ENCODE measurements at regions not wholly inside any gene's neighbourhood (a gene's known extent, or its start where the extent isn't known, plus 50 kb on each side); places are given as distances from the start of the nearest gene placed in this dataset.

GRCh38 chr13:99636306-99636705 lies 135.0 kb downstream of the TM9SF2 start:
- Histone ChIP-seq H3K56ac (ENCODE audit: insufficient read length, low read depth, low read length) (no peak overlapping the region), H2AFZ (ENCODE audit: low read length) (no peak overlapping the region), H3K4me2 (ENCODE audit: insufficient read depth, insufficient read length, low read length) (no peak overlapping the region), H4K8ac (replicated peaks; ENCODE audit: insufficient read length, low read depth, low read length) (no peak overlapping the region), H4K91ac (ENCODE audit: insufficient read length, low read depth, low read length) (no peak overlapping the region), H4K5ac (ENCODE audit: insufficient read length, low read depth, low read length) (no peak overlapping the region), H3K4me1 (ENCODE audit: insufficient read depth, low read length) (no peaks in the 10 kb centered on the region), H3K79me1 (ENCODE audit: insufficient read depth, low read depth, low read length, poor library complexity, severe bottlenecking) (no peaks in the 10 kb centered on the region), H3K9me3 (ENCODE audit: control insufficient read depth, low read depth, low read length) (no peaks in the 10 kb centered on the region), H2AK5ac (ENCODE audit: insufficient read length, low read length) (no peak overlapping the region), H2BK15ac (ENCODE audit: low read depth, low read length) (no peak overlapping the region), H2BK12ac (ENCODE audit: insufficient read length, low read depth, low read length) (no peak overlapping the region), H3T11ph (ENCODE audit: low read length) (no peak overlapping the region), H3K27ac (ENCODE audit: insufficient read length, low read depth, low read length) (no peak overlapping the region), H3K23me2 (ENCODE audit: insufficient read length, low read depth, low read length, poor library complexity, severe bottlenecking) (no peaks in the 10 kb centered on the region), H2BK20ac (ENCODE audit: low read depth, low read length, poor library complexity, severe bottlenecking) (no peak overlapping the region), H3K27me3 (ENCODE audit: insufficient read depth, low read length) (no peaks in the 10 kb centered on the region), H3K18ac (ENCODE audit: insufficient read length, low read depth, low read length) (no peak overlapping the region), H3K23ac (ENCODE audit: insufficient read length, low read depth, low read length) (no peak overlapping the region), H3K14ac (ENCODE audit: insufficient read depth, low read length) (no peak overlapping the region), H4K20me1 (ENCODE audit: control insufficient read depth, insufficient read depth, insufficient read length) (no peaks in the 10 kb centered on the region), H3K79me2 (ENCODE audit: insufficient read depth, low read length) (no peaks in the 10 kb centered on the region), H2BK5ac (ENCODE audit: insufficient read length, low read length) (no peak overlapping the region), H3K4ac (ENCODE audit: low read depth, low read length) (no peak overlapping the region), H2BK120ac (ENCODE audit: low read depth, low read length, poor library complexity, severe bottlenecking) (no peak overlapping the region), H3K9ac (ENCODE audit: extremely low read depth, insufficient read length, low read length) (no peak overlapping the region)
- no peak overlapping the region for H3K4me3 Mint-ChIP-seq
- peaks cover 3 to 17% (median 6%) of the 10 kb centered on the region in 3 experiments; a peak in 6 of 7 replicates for H3K36me3 Mint-ChIP-seq (ENCODE audit: insufficient read depth in 1 of 3, low read depth in 3 of 3)
- TF ChIP-seq CTCF (conservative IDR thresholded peaks at IDR 0.05): no peak
- DNase-seq: no peak
- H3K9me3 Mint-ChIP-seq: peaks cover 6 to 14% of the 10 kb centered on the region in 2 experiments; a peak in 4 of 5 replicates
- H3K27me3 Mint-ChIP-seq (ENCODE audit: low read depth): no peaks in the 10 kb centered on the region; the same call in 1 of the 2 replicates
- H3K27ac Mint-ChIP-seq: no peak overlapping the region
- peaks cover 4 to 8% of the 10 kb centered on the region in 2 experiments for H3K4me1 Mint-ChIP-seq
- no CpG with 5 or more reads among the region's 1 CpG for WGBS (ENCODE audit: extremely low coverage, insufficient read length, low lambda C conversion rate)

Data from H9 (cell line).